Cardiac muscle cell (in vitro differentiated cells and primary cell): ENCODE measurements at regions not wholly inside any gene's neighbourhood (a gene's known extent, or its start where the extent isn't known, plus 50 kb on each side); places are given as distances from the start of the nearest gene placed in this dataset.
"Not testable (repeated sequence)": the region's sequence is repeated elsewhere in the genome, so short reads cannot be mapped to it uniquely, and the experiment has no call there.

Experiments used
- DNase-seq, 2 donors: peaks; one replicate each; pipeline versions ENCODE4 v3.0.0 to v3.0.0-alpha.2; 2010 to 2017; ENCODE audit warnings: low read depth in 1 of 2, low spot score in 1 of 2
- H3K27ac ChIP-seq: fragments of 200-600 bp; sonication (generic); 2 replicates; pipeline ENCODE4 v1.5.1; 2016
- H3K27me3 ChIP-seq: fragments of 200-600 bp; sonication (generic); 2 replicates; pipeline ENCODE4 v1.6.0; 2016; ENCODE audit warnings: control low read depth
- H3K36me3 ChIP-seq: fragments of 200-600 bp; sonication (generic); 2 replicates; pipeline ENCODE4 v1.5.1; 2016; ENCODE audit warnings: control low read depth
- H3K4me1 ChIP-seq: fragments of 200-600 bp; sonication (generic); 2 replicates; pipeline ENCODE4 v1.8.1; 2017; ENCODE audit warnings: low read depth, mild to moderate bottlenecking, mixed run types
- H3K4me3 ChIP-seq: fragments of 200-600 bp; sonication (generic); 2 replicates; pipeline ENCODE4 v1.5.1; 2016; ENCODE audit warnings: mild to moderate bottlenecking
- H3K9me3 ChIP-seq: fragments of 200-600 bp; sonication (generic); 2 replicates; pipeline ENCODE4 v1.5.1; 2017; ENCODE audit warnings: low read depth, mild to moderate bottlenecking, control low read depth
- CTCF ChIP-seq: IDR thresholded peaks from 2 replicates; pipeline ENCODE4 v1.5.1; 2012; ENCODE audit warnings: low read depth, mild to moderate bottlenecking, low read length

GRCh38 chr4:91653067-91653466 lies 650.7 kb upstream of the GRID2 start:
- no peaks in the 10 kb centered on the region for H3K36me3 ChIP-seq
- no peak overlapping the region for H3K27ac ChIP-seq
- H3K27me3 ChIP-seq: no peaks in the 10 kb centered on the region
- no peak overlapping the region for H3K4me3 ChIP-seq
- no peaks in the 10 kb centered on the region for H3K4me1 ChIP-seq
- no peak for DNase-seq
- no peak for TF ChIP-seq CTCF
- no peaks in the 10 kb centered on the region for H3K9me3 ChIP-seq

GRCh38 chr4:91681091-91681490 lies 622.7 kb upstream of the GRID2 start:
- Histone ChIP-seq H3K27me3 (no peaks in the 10 kb centered on the region), H3K36me3 (no peaks in the 10 kb centered on the region), H3K4me3 (no peak overlapping the region), H3K4me1 (no peaks in the 10 kb centered on the region), H3K9me3 (no peaks in the 10 kb centered on the region), H3K27ac (no peak overlapping the region)
- TF ChIP-seq CTCF: no peak
- DNase-seq: no peak

- H3K27ac ChIP-seq: no peak overlapping the region
- no peaks in the 10 kb centered on the region for H3K27me3 ChIP-seq
- no peaks in the 10 kb centered on the region for H3K9me3 ChIP-seq
- DNase-seq: no peak
- no peaks in the 10 kb centered on the region for H3K4me1 ChIP-seq
- H3K4me3 ChIP-seq: no peak overlapping the region
- TF ChIP-seq CTCF: no peak
- no peaks in the 10 kb centered on the region for H3K36me3 ChIP-seq
These were observed 622.2 kb upstream of the GRID2 start for GRCh38 chr4:91681544-91681943.

GRCh38 chr4:91684955-91685354 lies 618.8 kb upstream of the GRID2 start:
- TF ChIP-seq CTCF: no peak
- Histone ChIP-seq H3K27me3 (no peaks in the 10 kb centered on the region), H3K4me3 (no peak overlapping the region), H3K4me1 (no peaks in the 10 kb centered on the region), H3K27ac (no peak overlapping the region), H3K36me3 (no peaks in the 10 kb centered on the region), H3K9me3 (no peaks in the 10 kb centered on the region)
- no peak for DNase-seq

GRCh38 chr4:91688413-91688812 lies 615.4 kb upstream of the GRID2 start:
- Histone ChIP-seq H3K36me3 (no peaks in the 10 kb centered on the region), H3K27ac (no peak overlapping the region), H3K27me3 (no peaks in the 10 kb centered on the region), H3K9me3 (no peaks in the 10 kb centered on the region), H3K4me3 (no peak overlapping the region), H3K4me1 (no peaks in the 10 kb centered on the region)
- no peak for DNase-seq
- TF ChIP-seq CTCF: no peak

GRCh38 chr4:91699691-91700090 lies 604.1 kb upstream of the GRID2 start:
- H3K4me3 ChIP-seq, H3K27me3 ChIP-seq, H3K27ac ChIP-seq, H3K4me1 ChIP-seq, H3K9me3 ChIP-seq, DNase-seq, H3K36me3 ChIP-seq: not testable (repeated sequence)
